Body of pancreas (tissue), 4 donors: ENCODE measurements at regions not wholly inside any gene's neighbourhood (a gene's known extent, or its start where the extent isn't known, plus 50 kb on each side); places are given as distances from the start of the nearest gene placed in this dataset.

Experiments
- ATAC-seq: fragments of 150-250 bp; one replicate; pipeline ENCODE4 v1.9.1; 2016
- DNase-seq, 4 donors: peaks; one replicate each; pipeline ENCODE4 v3.0.0-alpha.2; 2019
- H3K27ac ChIP-seq, 4 donors: fragments of 200-600 bp; sonication (generic); 1 replicate in 3 of 4; 2 replicates in 1 of 4; pipeline versions ENCODE4 v1.5.1 to v1.6.1; 2016 to 2019; ENCODE audit warnings: mild to moderate bottlenecking in 1 of 4, mixed read lengths in 1 of 4, moderate library complexity in 1 of 4
- H3K27me3 ChIP-seq, 2 donors: fragments of 200-600 bp; sonication (generic); one replicate each; pipeline ENCODE4 v1.6.0; 2016; ENCODE audit warnings: mild to moderate bottlenecking in 1 of 2
- H3K36me3 ChIP-seq, 2 donors: fragments of 200-600 bp; sonication (generic); replicated peaks in 1 of 2; 2 replicates each; pipeline ENCODE4 v1.5.1; 2016; ENCODE audit warnings: low read depth in 2 of 2; ENCODE audit not compliant: insufficient read depth in 1 of 2
- H3K4me1 ChIP-seq: fragments of 200-600 bp; sonication (generic); one replicate; pipeline ENCODE4 v1.6.0; 2016
- H3K4me3 ChIP-seq, 2 donors: fragments of 200-600 bp; sonication (generic); 1 replicate in 1 of 2; 2 replicates in 1 of 2; pipeline ENCODE4 v1.5.1; 2016 to 2019
- H3K9me3 ChIP-seq, 3 donors: fragments of 200-600 bp; sonication (generic); 1 replicate in 2 of 3; 2 replicates in 1 of 3; pipeline ENCODE4 v1.5.1; 2016
- CTCF ChIP-seq, 7 experiments: fragments of 450-650 bp in 4 of 7; fragments of 200-600 bp in 3 of 7; sonication (generic) in 3 of 7; IDR thresholded peaks; one replicate each; pipeline ENCODE4 v1.5.1; 2016 to 2019; ENCODE audit warnings: antibody characterized with exemption in 7 of 7
- POLR2A ChIP-seq, 3 donors: fragments of 450-650 bp; IDR thresholded peaks; one replicate each; pipeline ENCODE4 v1.6.1; 2016; ENCODE audit warnings: antibody characterized with exemption in 3 of 3, mild to moderate bottlenecking in 2 of 3
- WGBS, 2 donors: methylation state at CpG; one replicate each; pipeline ENCODE4 v1.1.5; 2017; 5-methylcytosine and 5-hydroxymethylcytosine counted together
- intact Hi-C: fragments of 100-400 bp; cut with DNase I; formaldehyde crosslinking; loops from one replicate; pipeline ENCODE4 v1.15.1; 2023

GRCh38 chr2:136325844-136326331 is 207.9 kb upstream of the CXCR4 start:
- DNase-seq (no peak), ATAC-seq (no peak)
- H3K4me3 ChIP-seq: no peak overlapping the region
- TF ChIP-seq POLR2A (IDR thresholded peaks at IDR 0.05) (no peak), CTCF (IDR thresholded peaks at IDR 0.05) (no peak)
- no peaks in the 10 kb centered on the region for H3K4me1 ChIP-seq
- H3K9me3 ChIP-seq: no peaks in the 10 kb centered on the region
- no peak overlapping the region for H3K27ac ChIP-seq
- 49 to 63% methylated on average over 1 of the region's 1 CpG for WGBS, 2 donors
- H3K27me3 ChIP-seq: no peaks in the 10 kb centered on the region
- H3K36me3 ChIP-seq: no peaks in the 10 kb centered on the region
- intact Hi-C loops: no loop called here

GRCh38 chr2:136324966-136325365 is 207.0 kb upstream of the CXCR4 start:
- intact Hi-C loops: no loop called here
- ATAC-seq (no peak), DNase-seq (no peak)
- TF ChIP-seq CTCF (IDR thresholded peaks at IDR 0.05) (no peak), POLR2A (IDR thresholded peaks at IDR 0.05) (no peak)
- no peak overlapping the region for H3K4me3 ChIP-seq
- no peaks in the 10 kb centered on the region for H3K9me3 ChIP-seq
- H3K27ac ChIP-seq: no peak overlapping the region
- no peaks in the 10 kb centered on the region for H3K36me3 ChIP-seq
- H3K27me3 ChIP-seq: no peaks in the 10 kb centered on the region
- H3K4me1 ChIP-seq: no peaks in the 10 kb centered on the region
- WGBS, 2 donors: 52 to 60% methylated on average over 3 of the region's 3 CpGs

- no peak for TF ChIP-seq CTCF (IDR thresholded peaks at IDR 0.05)
- DNase-seq (no peak), ATAC-seq (no peak)
- Histone ChIP-seq H3K27ac (no peak overlapping the region), H3K4me1 (no peaks in the 10 kb centered on the region), H3K4me3 (no peak overlapping the region), H3K9me3 (no peaks in the 10 kb centered on the region), H3K36me3 (no peaks in the 10 kb centered on the region), H3K27me3 (no peaks in the 10 kb centered on the region)
- WGBS, 2 donors: 71 to 75% methylated on average over 7 of the region's 7 CpGs
- intact Hi-C loops: no loop called here
Measured at GRCh38 chr2:136323935-136324334, 206.0 kb upstream of the CXCR4 start.

- H3K36me3 ChIP-seq: no peaks in the 10 kb centered on the region
- H3K27ac ChIP-seq: no peak overlapping the region
- no peak for ATAC-seq
- no peak for TF ChIP-seq CTCF (IDR thresholded peaks at IDR 0.05)
- no peak for TF ChIP-seq POLR2A (IDR thresholded peaks at IDR 0.05)
- intact Hi-C loops: no loop called here
- no peak overlapping the region for H3K4me3 ChIP-seq
- H3K27me3 ChIP-seq: no peaks in the 10 kb centered on the region
- no peak for DNase-seq
- no peaks in the 10 kb centered on the region for H3K9me3 ChIP-seq
- 29 to 41% methylated on average over 3 of the region's 3 CpGs for WGBS, 2 donors
- H3K4me1 ChIP-seq: no peaks in the 10 kb centered on the region
Measured at GRCh38 chr2:136323195-136323594, 205.2 kb upstream of the CXCR4 start.

- DNase-seq (no peak), ATAC-seq (no peak)
- TF ChIP-seq POLR2A (IDR thresholded peaks at IDR 0.05) (no peak), CTCF (IDR thresholded peaks at IDR 0.05) (no peak)
- Histone ChIP-seq H3K27ac (no peak overlapping the region), H3K36me3 (no peaks in the 10 kb centered on the region), H3K4me3 (no peak overlapping the region), H3K27me3 (no peaks in the 10 kb centered on the region), H3K4me1 (no peaks in the 10 kb centered on the region), H3K9me3 (no peaks in the 10 kb centered on the region)
- WGBS, 2 donors: 69 to 74% methylated on average over 2 of the region's 2 CpGs
- intact Hi-C loops: no loop called here
Measured at GRCh38 chr2:136322428-136322827, 204.5 kb upstream of the CXCR4 start.
